SK-N-SH (cell line): ENCODE measurements at regions not wholly inside any gene's neighbourhood (a gene's known extent, or its start where the extent isn't known, plus 50 kb on each side); places are given as distances from the start of the nearest gene placed in this dataset.

ENCODE experiments used
- CTCF ChIA-PET: fragments of 300-600, 350-600 bp; formaldehyde crosslinking; extraction: SDS; loops from one replicate; lab custom pipeline; 2021; lab: Yijun Ruan, JAX
- POLR2A ChIA-PET: fragments of 350-600 bp; sonication (Branson Sonifier 250); formaldehyde crosslinking; extraction: SDS; loops from one replicate; lab custom pipeline; 2020; ENCODE audit warnings: antibody characterized with exemption, inconsistent platforms; lab: Yijun Ruan, JAX
- DNase-seq: peaks from one replicate; pipeline ENCODE4 v3.0.0; 2012
- H2AFZ ChIP-seq: fragments of 200-600 bp; sonication (generic); 2 replicates; pipeline ENCODE4 v1.8.1; 2016; ENCODE audit warnings: antibody characterized with exemption, mild to moderate bottlenecking, low read depth
- H3F3A ChIP-seq: fragments of 200-600 bp; sonication (generic); replicated peaks from 2 replicates; pipeline ENCODE3; 2016; ENCODE audit warnings: antibody characterized with exemption, mild to moderate bottlenecking; ENCODE audit not compliant: insufficient read depth
- H3K27ac ChIP-seq, 2 experiments: fragments of 200-500 bp in 1 of 2; fragments of 200-600 bp in 1 of 2; sonication (Bioruptor generic) in 1 of 2; sonication (generic), shearing (Covaris generic) in 1 of 2; 2 replicates each; pipeline versions ENCODE4 v1.5.1 to v1.6.1; 2014 to 2016; ENCODE audit warnings: low read depth in 2 of 2, inconsistent platforms in 1 of 2, low read length in 1 of 2, mild to moderate bottlenecking in 1 of 2, mixed read lengths in 1 of 2
- H3K27me3 ChIP-seq: fragments of 200-600 bp; sonication (generic), shearing (Covaris generic); 2 replicates; pipeline ENCODE4 v1.6.1; 2016; ENCODE audit warnings: mixed run types; ENCODE audit not compliant: insufficient read depth
- H3K36me3 ChIP-seq, 2 experiments: fragments of 200-500 bp in 1 of 2; fragments of 200-600 bp in 1 of 2; sonication (Bioruptor generic) in 1 of 2; sonication (generic) in 1 of 2; replicated peaks in 1 of 2; 2 replicates each; pipeline versions ENCODE3 to v1.5.1; 2014 to 2016; ENCODE audit warnings: low read length in 1 of 2, mild to moderate bottlenecking in 1 of 2; ENCODE audit not compliant: insufficient read depth in 2 of 2, control insufficient read depth in 1 of 2
- H3K4me1 ChIP-seq, 2 experiments: fragments of 200-500 bp in 1 of 2; fragments of 200-600 bp in 1 of 2; sonication (Bioruptor generic) in 1 of 2; sonication (generic), shearing (Covaris generic) in 1 of 2; 2 replicates each; pipeline versions ENCODE4 v1.5.1 to v1.6.1; 2014 to 2016; ENCODE audit warnings: low read depth in 1 of 2, low read length in 1 of 2, mixed run types in 1 of 2; ENCODE audit not compliant: insufficient read depth in 2 of 2, control insufficient read depth in 1 of 2
- H3K4me2 ChIP-seq: fragments of 200-600 bp; sonication (generic), shearing (Covaris generic); 2 replicates; pipeline ENCODE4 v1.6.1; 2017; ENCODE audit warnings: mixed run types
- H3K4me3 ChIP-seq, 2 experiments: fragments of 200-500 bp in 1 of 2; fragments of 200-600 bp in 1 of 2; sonication (Bioruptor generic) in 1 of 2; sonication (generic), shearing (Covaris generic) in 1 of 2; 2 replicates each; pipeline versions ENCODE4 v1.5.1 to v1.8.1; 2014 to 2016; ENCODE audit warnings: low read depth in 2 of 2, inconsistent platforms in 1 of 2, low read length in 1 of 2, mild to moderate bottlenecking in 1 of 2, mixed read lengths in 1 of 2, moderate library complexity in 1 of 2
- H3K79me2 ChIP-seq: fragments of 200-600 bp; sonication (generic); 2 replicates; pipeline ENCODE4 v1.8.1; 2017; ENCODE audit warnings: mild to moderate bottlenecking; ENCODE audit not compliant: insufficient read depth
- H3K9ac ChIP-seq: fragments of 200-600 bp; sonication (generic); 2 replicates; pipeline ENCODE4 v1.6.1; 2017; ENCODE audit warnings: mixed run types
- H3K9me2 ChIP-seq: fragments of 200-600 bp; sonication (generic); 2 replicates; pipeline ENCODE4 v1.6.1; 2017; ENCODE audit warnings: mixed run types
- H3K9me3 ChIP-seq: fragments of 200-600 bp; sonication (generic); 2 replicates; pipeline ENCODE4 v1.6.1; 2017; ENCODE audit warnings: mixed run types, mild to moderate bottlenecking, moderate library complexity
- H4K20me1 ChIP-seq: fragments of 200-600 bp; sonication (generic); 2 replicates; pipeline ENCODE4 v1.6.1; 2017; ENCODE audit warnings: mild to moderate bottlenecking, mixed run types; ENCODE audit not compliant: insufficient read depth
- CTCF ChIP-seq: fragments of 200-600 bp; sonication (generic); IDR thresholded peaks from 2 replicates; pipeline ENCODE4 v1.6.1; 2017; ENCODE audit warnings: antibody characterized with exemption, mild to moderate bottlenecking, moderate library complexity
- ELF1 ChIP-seq: IDR thresholded peaks from 2 replicates; pipeline ENCODE4 v1.4.0; 2012
- EP300 ChIP-seq, 2 experiments: IDR thresholded peaks; 2 replicates each; pipeline versions ENCODE4 v1.4.0 to v1.6.1; 2012; ENCODE audit warnings: borderline replicate concordance in 1 of 2, low read depth in 1 of 2, low read length in 1 of 2
- EZH2phosphoT487 ChIP-seq: fragments of 200-600 bp; sonication (generic); IDR thresholded peaks from 2 replicates; pipeline ENCODE4 v1.6.1; 2017; ENCODE audit warnings: low read depth, mixed run types, mild to moderate bottlenecking, antibody characterized with exemption, moderate library complexity, borderline replicate concordance
- FOSL2 ChIP-seq: IDR thresholded peaks from 2 replicates; pipeline ENCODE4 v1.4.0; 2012; ENCODE audit warnings: low read depth, mild to moderate bottlenecking, moderate library complexity, borderline replicate concordance
- FOXJ3 ChIP-seq: sonication (generic); formaldehyde crosslinking; IDR thresholded peaks from 2 replicates; pipeline ENCODE4 v1.5.1; 2020; ENCODE audit warnings: mild to moderate bottlenecking, missing genetic modification reagents
- FOXM1 ChIP-seq: IDR thresholded peaks from 2 replicates; pipeline ENCODE4 v1.4.0; 2012; ENCODE audit warnings: low read depth, mild to moderate bottlenecking
- GABPA ChIP-seq: IDR thresholded peaks from 2 replicates; pipeline ENCODE4 v1.4.0; 2012; ENCODE audit warnings: low read depth, mild to moderate bottlenecking
- MAX ChIP-seq: IDR thresholded peaks from 2 replicates; pipeline ENCODE4 v1.4.0; 2012; ENCODE audit warnings: low read depth
- POLR2AphosphoS5 ChIP-seq: IDR thresholded peaks from 2 replicates; pipeline ENCODE4 v1.6.1; 2012; ENCODE audit warnings: low read depth, low read length
- REST ChIP-seq: IDR thresholded peaks from 2 replicates; pipeline ENCODE4 v1.6.1; 2012; ENCODE audit warnings: mild to moderate bottlenecking, low read depth, low read length, moderate library complexity
- RXRA ChIP-seq: IDR thresholded peaks from 2 replicates; pipeline ENCODE4 v1.4.0; 2012; ENCODE audit warnings: low read depth, mild to moderate bottlenecking, borderline replicate concordance
- SIN3A ChIP-seq: IDR thresholded peaks from 2 replicates; pipeline ENCODE4 v1.6.1; 2012; ENCODE audit warnings: low read depth, mild to moderate bottlenecking, low read length, moderate library complexity, borderline replicate concordance
- SMC3 ChIP-seq: IDR thresholded peaks from 2 replicates; pipeline ENCODE4 v1.6.1; 2012; ENCODE audit warnings: low read depth, low read length, improper control_type of control experiment
- TAF1 ChIP-seq: IDR thresholded peaks from 2 replicates; pipeline ENCODE4 v1.6.1; 2012; ENCODE audit warnings: low read depth, mild to moderate bottlenecking, low read length, moderate library complexity, borderline replicate concordance
- TCF12 ChIP-seq: IDR thresholded peaks from 2 replicates; pipeline ENCODE4 v1.4.0; 2012
- USF1 ChIP-seq: IDR thresholded peaks from 2 replicates; pipeline ENCODE4 v1.4.0; 2012; ENCODE audit warnings: low read depth, borderline replicate concordance
- YY1 ChIP-seq: IDR thresholded peaks from 2 replicates; pipeline ENCODE4 v1.4.0; 2012; ENCODE audit warnings: low read depth, mild to moderate bottlenecking
- ZBTB33 ChIP-seq: IDR thresholded peaks from 2 replicates; pipeline ENCODE4 v1.4.0; 2012; ENCODE audit warnings: low read depth, borderline replicate concordance
- WGBS: methylation state at CpG from one replicate; pipeline ENCODE4 v1.1.6; 2017; ENCODE audit warnings: low lambda C conversion rate; 5-methylcytosine and 5-hydroxymethylcytosine counted together

- POLR2A ChIA-PET = no interaction called here
- H3K27me3 ChIP-seq = no peaks in the 10 kb centered on the region
- H3K79me2 ChIP-seq = no peaks in the 10 kb centered on the region
- no peaks in the 10 kb centered on the region for H3K9me2 ChIP-seq
- H3K4me3 ChIP-seq = no peak overlapping the region
- no peaks in the 10 kb centered on the region for H3K36me3 ChIP-seq
- 43% methylated on average over 4 of the region's 4 CpGs for WGBS
- no peaks in the 10 kb centered on the region for H3K9me3 ChIP-seq
- TF ChIP-seq EP300 (IDR thresholded peaks at IDR 0.05; ENCODE audit: borderline replicate concordance in 1 of 2, low read depth in 1 of 2, low read length in 1 of 2) (no peak), EZH2phosphoT487 (no peak), CTCF (no peak), ZBTB33 (no peak), SMC3 (no peak), FOXM1 (no peak), TCF12 (no peak), TAF1 (no peak), MAX (no peak)
- TF ChIP-seq, all 33 proteins: peak for 0
- DNase-seq = peak; percentile 43
- H2AFZ ChIP-seq = no peak overlapping the region
- no peaks in the 10 kb centered on the region for H4K20me1 ChIP-seq
- no peak overlapping the region for H3K4me2 ChIP-seq
- H3K4me1 ChIP-seq = no peaks in the 10 kb centered on the region
- no peaks in the 10 kb centered on the region for H3F3A ChIP-seq
- no peak overlapping the region for H3K27ac ChIP-seq
- no peak overlapping the region for H3K9ac ChIP-seq
- CTCF ChIA-PET = interaction anchor here (0.8 to 1.8 kb wide), 3 partner anchors 18 to 53 kb away, joined by 3 to 5 read pairs (median 3); no protein-coding TSS in a partner anchor
These were observed 104.6 kb upstream of the AKIRIN2 start for GRCh38 chr6:87806635-87807034.

GRCh38 chr6:87806099-87806498 lies 104.1 kb upstream of the AKIRIN2 start:
- Histone ChIP-seq H3K4me2 (no peak overlapping the region), H3K9ac (no peak overlapping the region), H3K79me2 (no peaks in the 10 kb centered on the region), H3K27me3 (no peaks in the 10 kb centered on the region), H3K9me3 (no peaks in the 10 kb centered on the region), H3K27ac (no peak overlapping the region), H4K20me1 (no peaks in the 10 kb centered on the region), H3K4me1 (no peaks in the 10 kb centered on the region), H3K9me2 (no peaks in the 10 kb centered on the region), H3F3A (no peaks in the 10 kb centered on the region), H2AFZ (no peak overlapping the region), H3K4me3 (no peak overlapping the region), H3K36me3 (no peaks in the 10 kb centered on the region)
- POLR2A ChIA-PET = no interaction called here
- CTCF ChIA-PET = interaction anchor here (0.8 to 1.8 kb wide), 2 partner anchors 18 to 26 kb away, joined by 3 to 5 read pairs; no protein-coding TSS in a partner anchor
- DNase-seq = no peak
- 54% methylated on average over 1 of the region's 1 CpG for WGBS
- no peak for TF ChIP-seq ELF1
- no peak for TF ChIP-seq USF1
- no peak for TF ChIP-seq FOXJ3
- no peak for TF ChIP-seq RXRA
- TF ChIP-seq YY1 = no peak
- TF ChIP-seq POLR2AphosphoS5 = no peak
- TF ChIP-seq REST = no peak
- TF ChIP-seq FOSL2 = no peak
- no peak for TF ChIP-seq TAF1
- no peak for TF ChIP-seq SIN3A
- no peak for TF ChIP-seq GABPA
- TF ChIP-seq EZH2phosphoT487 = no peak
